GM18519 (cell line): ENCODE measurements at regions not wholly inside any gene's neighbourhood (a gene's known extent, or its start where the extent isn't known, plus 50 kb on each side); places are given as distances from the start of the nearest gene placed in this dataset.
"Not testable (repeated sequence)": the region's sequence is repeated elsewhere in the genome, so short reads cannot be mapped to it uniquely, and the experiment has no call there.

ENCODE experiments used
- ATAC-seq: cut with Tn5 transposase; IDR thresholded peaks from one replicate; pipeline ENCODE4 v1.9.1; 2021; ENCODE audit warnings: mild to moderate bottlenecking, moderate library complexity; ENCODE audit not compliant: unreplicated experiment, low FRiP score

DNA sequence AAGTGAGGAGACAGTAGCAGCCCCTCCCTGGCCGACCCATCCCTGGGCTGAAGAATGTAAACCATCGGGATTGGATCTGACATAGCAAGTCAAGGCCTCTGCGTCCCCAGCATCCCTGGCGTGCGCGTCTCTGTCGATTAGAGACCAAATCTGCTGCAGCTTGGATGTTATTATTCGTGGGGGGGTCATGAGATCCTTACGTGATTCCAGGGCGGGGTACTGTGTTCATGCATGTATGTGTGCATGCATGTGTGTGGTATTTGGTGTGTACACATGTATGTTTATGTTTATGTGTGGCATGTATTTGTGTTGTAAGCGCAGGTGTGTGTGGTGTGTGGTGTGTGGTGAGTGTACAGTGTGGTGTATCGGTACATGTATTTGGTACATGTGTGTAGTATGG is 741.8 kb upstream of the SALL3 start:
- ATAC-seq: no peak

DNA sequence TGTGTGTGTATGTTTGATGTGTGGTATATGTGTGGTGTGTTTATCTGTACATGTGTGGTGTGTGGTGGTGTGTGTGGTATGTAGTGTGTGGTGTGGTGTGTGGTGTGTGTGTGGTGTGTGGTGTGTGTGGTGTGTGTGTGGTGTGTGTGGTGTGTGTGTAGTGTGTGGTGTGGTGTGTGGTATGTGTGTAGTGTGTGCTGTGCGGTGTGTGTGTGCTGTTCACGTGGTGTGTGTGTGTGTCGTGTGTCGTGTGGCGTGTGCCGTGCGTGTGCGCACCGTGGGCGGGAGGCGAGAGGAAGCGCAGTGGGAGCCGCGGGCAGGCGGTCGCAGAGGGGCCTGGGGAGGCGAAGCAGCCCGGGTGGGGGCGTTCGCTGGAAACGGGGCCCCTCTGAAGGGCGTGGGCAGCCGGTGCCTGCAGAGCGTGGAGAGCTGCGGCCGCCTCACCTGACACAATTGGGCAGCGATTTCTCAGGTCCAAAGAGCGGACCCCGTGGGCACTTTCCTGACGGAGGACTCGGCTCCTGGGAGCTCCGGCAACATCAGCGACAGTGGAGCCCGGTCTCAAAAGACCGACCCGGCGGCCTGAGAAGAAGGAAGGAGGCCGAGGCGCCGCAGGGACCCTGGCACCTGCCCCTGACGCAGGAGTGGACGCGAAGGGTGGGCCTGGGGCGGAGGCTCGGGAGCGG is 741.1 kb upstream of the SALL3 start:
- no peak for ATAC-seq

GRCh38 chr18:78239090-78239457 is 740.5 kb upstream of the SALL3 start:
- no peak for ATAC-seq

DNA sequence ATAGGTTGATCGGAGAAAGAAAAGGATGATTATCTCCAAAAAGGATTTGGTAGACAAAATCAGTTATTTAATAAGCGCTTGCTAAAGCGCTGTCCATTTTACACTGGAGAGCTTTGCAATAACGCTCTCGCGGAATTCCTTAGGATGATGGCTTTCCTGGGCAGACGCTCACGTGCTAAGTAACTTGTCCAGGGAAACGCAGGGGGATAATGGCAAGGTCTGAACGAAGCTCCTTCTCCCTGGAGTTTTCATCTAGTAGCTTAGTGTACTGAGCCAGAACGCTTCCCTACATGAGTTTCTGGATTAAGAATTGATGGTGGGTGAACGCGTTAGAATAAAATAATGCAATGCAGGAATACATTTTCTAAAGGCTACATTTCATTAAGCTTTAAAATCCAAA is 739.5 kb upstream of the SALL3 start:
- no peak for ATAC-seq

DNA sequence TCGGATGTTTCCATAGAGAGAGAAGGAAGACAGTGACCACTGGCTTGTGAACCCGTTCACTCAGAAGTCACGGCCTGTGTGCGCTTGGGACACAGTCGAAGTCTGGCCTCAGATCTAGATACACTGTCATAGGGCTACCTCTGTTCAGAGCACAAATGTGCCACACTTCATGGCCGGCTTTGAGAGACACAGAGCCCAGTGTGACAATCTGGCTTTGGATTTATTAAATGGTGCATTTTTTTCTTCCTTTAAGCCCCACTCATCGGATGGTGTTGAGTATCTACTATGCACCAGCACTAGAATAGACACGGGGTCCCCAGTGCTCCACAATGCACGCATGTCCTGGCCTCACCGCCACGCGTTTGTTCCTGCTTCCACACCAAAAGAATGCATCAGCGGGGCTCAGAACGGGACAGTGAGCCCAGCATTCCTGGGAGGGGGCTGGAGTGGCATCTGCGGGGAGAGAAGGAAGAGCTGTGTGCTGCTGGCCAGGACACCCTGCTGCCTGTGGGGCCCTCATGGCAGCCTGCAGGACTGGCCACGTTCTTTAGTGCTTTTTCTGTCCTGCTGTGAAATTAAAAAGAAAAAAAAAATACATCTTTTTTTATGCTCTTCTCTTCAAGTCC is 738.9 kb upstream of the SALL3 start:
- no peak for ATAC-seq

DNA sequence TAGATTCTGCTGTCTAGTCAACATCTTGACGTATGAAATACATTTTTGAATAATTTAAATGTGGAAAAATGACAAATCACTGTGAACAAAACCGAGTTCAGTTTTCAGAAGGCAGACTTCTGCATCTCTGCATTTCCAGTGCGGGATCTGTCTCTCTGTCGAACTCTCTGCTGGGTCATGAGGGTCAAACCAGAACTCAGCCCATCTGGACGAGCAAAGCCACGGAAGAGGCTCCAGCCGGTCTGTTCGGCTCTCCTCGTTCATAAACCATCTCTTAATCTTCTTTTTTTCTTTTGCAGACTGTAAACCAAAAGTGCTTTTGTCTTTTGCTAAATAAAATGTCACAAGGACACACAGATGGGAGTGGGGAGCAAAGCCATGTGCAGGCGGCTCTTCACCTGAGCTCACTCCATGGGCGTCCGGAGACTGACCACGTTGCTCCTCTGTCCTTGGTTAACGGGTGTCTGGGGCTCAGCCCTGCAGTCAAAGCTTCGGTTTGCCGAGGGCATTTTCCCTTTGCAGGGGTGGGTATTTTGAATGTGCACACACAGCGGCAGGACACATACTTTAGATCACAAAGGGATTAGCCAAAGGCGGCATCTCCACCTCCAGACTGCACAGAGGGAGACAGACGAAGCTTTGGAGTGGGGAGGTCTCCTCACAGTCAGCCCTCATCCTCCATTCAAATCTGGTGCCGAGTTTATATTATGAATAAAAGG is 737.9 kb upstream of the SALL3 start:
- no peak for ATAC-seq

DNA sequence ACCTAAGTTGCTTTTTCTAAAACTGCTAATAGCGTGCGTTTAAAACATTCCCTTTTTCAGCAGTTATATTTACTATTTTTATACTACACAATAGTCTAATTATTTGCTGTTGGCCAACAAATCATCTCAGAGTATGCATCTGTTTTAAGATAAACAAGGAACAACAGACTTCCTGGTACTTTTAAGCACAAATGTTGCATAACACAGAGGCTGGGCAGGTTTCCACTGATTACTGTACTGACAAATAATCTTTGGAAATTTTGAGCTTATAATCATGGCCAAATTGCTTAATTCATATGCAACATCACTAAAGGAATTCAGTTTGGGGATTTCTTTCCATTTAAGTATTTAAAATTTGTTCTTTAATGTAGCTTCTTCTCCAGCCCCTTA is 737.4 kb upstream of the SALL3 start:
- no peak for ATAC-seq

- ATAC-seq: no peak
Observed at GRCh38 chr18:78242806-78243205, 736.8 kb upstream of the SALL3 start.

DNA sequence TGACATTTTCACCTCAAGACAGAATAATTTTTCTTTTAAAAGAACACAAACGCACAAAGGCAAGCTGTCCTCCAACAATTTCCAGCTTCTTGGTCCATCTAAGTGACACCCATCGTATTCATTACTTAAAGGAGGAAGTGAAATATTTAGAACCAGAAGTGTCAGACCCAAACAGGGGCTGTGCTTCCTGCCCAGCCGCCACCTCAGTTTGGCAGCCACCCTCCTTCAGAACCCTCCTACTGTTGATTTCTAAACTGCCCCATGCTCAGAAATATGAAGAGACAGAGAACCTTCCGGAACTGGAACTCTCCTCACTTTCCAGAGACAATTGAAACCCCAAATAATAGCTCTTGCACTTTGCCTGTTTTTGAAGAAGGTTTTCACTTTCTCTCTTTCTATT is 734.8 kb upstream of the SALL3 start:
- no peak for ATAC-seq

DNA sequence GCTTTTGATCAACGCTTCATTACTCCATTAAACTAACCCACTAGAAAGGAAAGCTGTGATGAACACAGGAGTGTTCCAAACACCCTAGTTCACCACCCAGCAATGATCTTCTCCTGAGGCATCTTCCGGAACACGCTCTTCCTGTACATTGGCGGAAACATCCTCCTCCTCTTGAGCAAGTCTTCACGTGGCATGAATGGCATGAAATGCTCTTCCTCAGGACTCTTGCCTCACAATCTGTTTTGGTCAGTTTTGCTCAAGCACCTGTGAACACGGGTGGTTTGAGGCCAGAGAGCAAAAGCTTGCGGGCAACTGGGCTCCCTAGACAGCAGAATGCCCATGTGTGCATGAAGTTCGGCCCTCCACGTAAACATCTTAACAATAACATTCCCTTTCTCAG is 734.2 kb upstream of the SALL3 start:
- no peak for ATAC-seq

GRCh38 chr18:78246050-78246449 is 733.6 kb upstream of the SALL3 start:
- ATAC-seq: no peak

DNA sequence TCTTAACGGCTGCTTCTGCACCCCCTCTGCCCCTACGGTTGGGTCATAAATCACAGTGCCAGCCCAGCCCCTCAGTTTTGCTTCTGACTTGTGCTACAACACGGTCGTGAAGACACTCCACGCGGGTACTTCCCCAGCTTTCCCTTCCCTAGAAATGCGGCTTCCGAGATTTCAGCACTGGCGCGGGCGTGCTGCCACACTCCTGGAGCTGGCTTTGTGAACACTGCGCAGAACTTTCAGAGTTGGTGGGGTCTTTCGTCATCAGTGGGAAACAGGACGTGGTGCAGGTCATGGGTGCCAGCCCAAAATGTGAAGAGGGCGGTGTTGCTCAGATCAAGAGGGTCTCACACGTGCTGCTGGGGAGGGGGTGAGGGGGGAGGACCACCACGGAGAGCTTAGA is 733.0 kb upstream of the SALL3 start:
- no peak for ATAC-seq

- ATAC-seq: no peak
Observed at GRCh38 chr18:78247615-78248289, 731.9 kb upstream of the SALL3 start.

- ATAC-seq: no peak
Observed at GRCh38 chr18:78255013-78255412, 724.6 kb upstream of the SALL3 start.

- no peak for ATAC-seq
Observed at GRCh38 chr18:78268226-78268988, 711.2 kb upstream of the SALL3 start.

GRCh38 chr18:78271790-78272189 is 707.8 kb upstream of the SALL3 start:
- no peak for ATAC-seq

GRCh38 chr18:78273876-78274275 is 705.7 kb upstream of the SALL3 start:
- no peak for ATAC-seq

DNA sequence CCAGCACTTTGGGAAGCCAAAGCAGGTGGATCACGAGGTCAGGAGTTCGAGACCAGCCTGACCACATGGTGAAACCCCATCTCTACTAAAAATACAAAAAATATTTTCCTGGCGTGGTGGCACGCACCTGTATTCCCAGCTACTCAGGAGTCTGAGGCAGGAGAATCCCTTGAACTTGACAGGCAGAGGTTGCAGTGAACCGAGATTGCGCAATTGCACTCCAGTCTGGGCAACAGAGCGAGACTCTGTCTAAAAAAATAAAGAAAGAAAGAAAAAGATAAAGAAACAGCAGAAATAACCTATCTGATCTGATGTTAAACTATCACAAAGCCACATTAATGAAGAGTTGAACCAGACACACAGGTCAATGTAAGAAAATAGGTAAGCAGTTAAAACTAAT is 696.2 kb upstream of the SALL3 start:
- not testable (repeated sequence) for ATAC-seq

- no peak for ATAC-seq
Observed at GRCh38 chr18:78292618-78293380, 686.8 kb upstream of the SALL3 start.

GRCh38 chr18:78293540-78293939 is 686.1 kb upstream of the SALL3 start:
- no peak for ATAC-seq
